Tibial nerve (tissue), 4 donors: ENCODE measurements at regions not wholly inside any gene's neighbourhood (a gene's known extent, or its start where the extent isn't known, plus 50 kb on each side); places are given as distances from the start of the nearest gene placed in this dataset.

Experiments used
- DNase-seq, 2 donors: peaks; one replicate each; pipeline ENCODE4 v3.0.0-alpha.2; 2019; ENCODE audit warnings: low spot score in 2 of 2
- H3K27ac ChIP-seq, 4 donors: fragments of 200-600 bp; sonication (generic) in 3 of 4; one replicate each; pipeline ENCODE4 v1.5.1; 2017 to 2019; ENCODE audit warnings: mild to moderate bottlenecking in 1 of 4
- H3K27me3 ChIP-seq, 2 donors: fragments of 200-600 bp; sonication (generic) in 1 of 2; one replicate each; pipeline versions ENCODE4 v1.5.1 to v1.6.0; 2017 to 2019
- H3K36me3 ChIP-seq, 3 donors: fragments of 200-600 bp; sonication (generic); one replicate each; pipeline ENCODE4 v1.5.1; 2018 to 2019
- H3K4me1 ChIP-seq, 4 donors: fragments of 200-600 bp; sonication (generic) in 3 of 4; one replicate each; pipeline ENCODE4 v1.5.1; 2017 to 2019
- H3K4me3 ChIP-seq, 4 donors: fragments of 200-600 bp; sonication (generic) in 3 of 4; one replicate each; pipeline ENCODE4 v1.5.1; 2017 to 2019; ENCODE audit warnings: mild to moderate bottlenecking in 1 of 4, moderate library complexity in 1 of 4
- H3K9me3 ChIP-seq, 4 donors: fragments of 200-600 bp; sonication (generic) in 3 of 4; one replicate each; pipeline ENCODE4 v1.5.1; 2017 to 2019
- EP300 ChIP-seq, 2 donors: sonication (generic); formaldehyde crosslinking; IDR thresholded peaks; one replicate each; pipeline ENCODE4 v1.6.1; 2017; ENCODE audit warnings: antibody characterized with exemption in 2 of 2, mild to moderate bottlenecking in 1 of 2
- POLR2A ChIP-seq, 2 donors: fragments of 450-650 bp; IDR thresholded peaks; one replicate each; pipeline ENCODE4 v1.6.1; 2017; ENCODE audit warnings: antibody characterized with exemption in 2 of 2, mild to moderate bottlenecking in 2 of 2, moderate library complexity in 2 of 2
- WGBS, 2 donors: methylation state at CpG; one replicate each; pipeline ENCODE4 v1.1.5; 2018; 5-methylcytosine and 5-hydroxymethylcytosine counted together
- TF ChIP-seq, protein P1 (sequence below), 5 experiments: fragments of 200-600 bp in 3 of 5; fragments of 450-650 bp in 2 of 5; sonication (generic) in 3 of 5; IDR thresholded peaks; one replicate each; pipeline ENCODE4 v1.5.1; 2016 to 2019; ENCODE audit warnings: antibody characterized with exemption in 5 of 5, mild to moderate bottlenecking in 3 of 5, moderate library complexity in 2 of 5

DNA sequence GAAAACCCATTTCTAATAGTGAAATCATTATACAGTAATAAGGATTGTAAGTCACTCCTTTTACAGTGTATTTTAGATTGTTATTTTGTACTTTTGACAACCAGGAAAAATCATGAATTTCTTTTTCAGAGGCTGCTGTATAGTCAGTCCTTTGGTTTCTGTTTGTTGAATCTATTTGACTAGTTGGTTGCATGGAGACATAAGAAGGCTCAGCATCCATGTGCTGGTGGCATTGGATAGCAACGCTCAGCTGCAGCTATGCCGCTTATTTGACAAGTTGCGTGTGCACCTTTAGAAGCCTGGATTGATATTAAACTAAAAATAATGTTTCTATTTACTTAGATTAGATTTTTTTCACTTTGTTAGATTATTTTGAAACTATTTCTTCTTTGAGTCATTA, 254.1 kb upstream of the SYT4 start:
- H3K9me3 ChIP-seq, result no peaks in the 10 kb centered on the region
- no peak overlapping the region for H3K27ac ChIP-seq
- peaks cover 0 to 6% (median 0%) of the 10 kb centered on the region in 4 donors for H3K4me1 ChIP-seq
- WGBS, 2 donors, result 93 to 95% methylated on average over 3 of the region's 3 CpGs
- no peaks in the 10 kb centered on the region for H3K27me3 ChIP-seq
- TF ChIP-seq EP300 (IDR thresholded peaks at IDR 0.05) (no peak), POLR2A (IDR thresholded peaks at IDR 0.05) (no peak)
- TF ChIP-seq, protein P1, sequence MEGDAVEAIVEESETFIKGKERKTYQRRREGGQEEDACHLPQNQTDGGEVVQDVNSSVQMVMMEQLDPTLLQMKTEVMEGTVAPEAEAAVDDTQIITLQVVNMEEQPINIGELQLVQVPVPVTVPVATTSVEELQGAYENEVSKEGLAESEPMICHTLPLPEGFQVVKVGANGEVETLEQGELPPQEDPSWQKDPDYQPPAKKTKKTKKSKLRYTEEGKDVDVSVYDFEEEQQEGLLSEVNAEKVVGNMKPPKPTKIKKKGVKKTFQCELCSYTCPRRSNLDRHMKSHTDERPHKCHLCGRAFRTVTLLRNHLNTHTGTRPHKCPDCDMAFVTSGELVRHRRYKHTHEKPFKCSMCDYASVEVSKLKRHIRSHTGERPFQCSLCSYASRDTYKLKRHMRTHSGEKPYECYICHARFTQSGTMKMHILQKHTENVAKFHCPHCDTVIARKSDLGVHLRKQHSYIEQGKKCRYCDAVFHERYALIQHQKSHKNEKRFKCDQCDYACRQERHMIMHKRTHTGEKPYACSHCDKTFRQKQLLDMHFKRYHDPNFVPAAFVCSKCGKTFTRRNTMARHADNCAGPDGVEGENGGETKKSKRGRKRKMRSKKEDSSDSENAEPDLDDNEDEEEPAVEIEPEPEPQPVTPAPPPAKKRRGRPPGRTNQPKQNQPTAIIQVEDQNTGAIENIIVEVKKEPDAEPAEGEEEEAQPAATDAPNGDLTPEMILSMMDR (IDR thresholded peaks at IDR 0.05), result no peak
- no peaks in the 10 kb centered on the region for H3K36me3 ChIP-seq
- DNase-seq, result no peak
- no peak overlapping the region for H3K4me3 ChIP-seq

DNA sequence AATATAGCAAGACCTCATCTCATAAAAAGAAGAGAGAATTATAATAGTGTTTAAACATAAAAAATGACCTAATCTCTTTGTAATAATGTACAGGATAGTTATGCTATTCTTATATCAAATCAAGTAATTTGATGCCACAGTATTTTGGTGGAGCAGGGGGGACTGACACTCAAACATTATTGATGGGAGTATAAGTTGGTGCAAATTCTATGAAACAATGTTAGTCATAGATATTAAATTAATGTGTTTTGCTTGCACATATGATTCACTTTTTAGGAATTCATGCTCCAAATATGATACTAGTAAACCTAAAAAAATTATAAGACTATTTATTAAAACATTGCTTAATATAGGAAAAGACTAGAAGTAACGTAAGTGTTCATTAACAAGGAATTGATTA, 256.1 kb upstream of the SYT4 start:
- TF ChIP-seq, protein P1 (IDR thresholded peaks at IDR 0.05), result no peak
- TF ChIP-seq POLR2A (IDR thresholded peaks at IDR 0.05) (no peak), EP300 (IDR thresholded peaks at IDR 0.05) (no peak)
- H3K36me3 ChIP-seq, result no peaks in the 10 kb centered on the region
- WGBS, 2 donors, result 86 to 98% methylated on average over 1 of the region's 1 CpG
- H3K4me3 ChIP-seq, result no peak overlapping the region
- DNase-seq, result no peak
- H3K4me1 ChIP-seq, result no peaks in the 10 kb centered on the region
- H3K9me3 ChIP-seq, result no peaks in the 10 kb centered on the region
- H3K27me3 ChIP-seq, result no peaks in the 10 kb centered on the region
- H3K27ac ChIP-seq, result no peak overlapping the region

DNA sequence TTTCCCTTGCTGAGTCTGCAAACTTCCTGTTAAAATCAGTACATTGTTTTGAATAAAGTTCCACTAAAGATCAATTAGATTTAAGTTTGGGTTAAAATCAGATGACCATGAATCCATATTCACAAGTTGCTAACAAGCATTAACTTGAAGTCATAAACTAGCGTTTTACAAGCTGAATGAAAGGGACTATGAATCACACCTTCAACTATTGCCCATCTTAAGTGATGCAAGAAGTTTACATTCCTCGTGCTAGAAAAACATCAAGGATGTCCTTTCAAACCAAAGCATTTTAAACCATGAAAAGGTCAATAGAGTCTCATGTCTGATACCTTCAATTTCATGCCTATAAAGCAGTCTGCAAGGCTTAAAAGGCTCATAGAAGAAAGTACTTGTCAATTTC, 257.2 kb upstream of the SYT4 start:
- no peak overlapping the region for H3K4me3 ChIP-seq
- no peak for DNase-seq
- no peaks in the 10 kb centered on the region for H3K4me1 ChIP-seq
- no peaks in the 10 kb centered on the region for H3K27me3 ChIP-seq
- 22 to 33% methylated on average over 2 of the region's 2 CpGs for WGBS, 2 donors
- TF ChIP-seq EP300 (IDR thresholded peaks at IDR 0.05), result no peak
- TF ChIP-seq, protein P1 (IDR thresholded peaks at IDR 0.05), result no peak
- no peak for TF ChIP-seq POLR2A (IDR thresholded peaks at IDR 0.05)
- H3K27ac ChIP-seq, result no peak overlapping the region
- no peaks in the 10 kb centered on the region for H3K9me3 ChIP-seq
- no peaks in the 10 kb centered on the region for H3K36me3 ChIP-seq

DNA sequence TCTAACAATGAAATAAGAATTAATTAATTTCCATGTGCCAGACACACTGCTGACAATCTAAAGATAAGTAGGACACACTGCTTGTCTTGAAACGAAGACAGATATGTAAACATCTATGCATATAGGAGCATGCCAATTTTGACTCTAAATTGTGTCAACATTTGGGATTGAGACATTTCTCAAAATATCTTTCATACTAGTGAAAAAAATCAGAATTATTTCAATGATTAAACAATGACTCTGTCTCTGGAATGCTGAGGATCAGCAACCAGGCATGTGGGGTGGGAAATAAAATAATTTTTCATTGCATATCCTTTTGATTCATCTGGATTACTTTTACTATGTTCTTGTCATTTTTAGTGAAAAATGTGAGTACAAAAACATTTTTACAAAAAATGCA, 262.6 kb upstream of the SYT4 start:
- Histone ChIP-seq H3K27ac (no peak overlapping the region), H3K9me3 (no peaks in the 10 kb centered on the region), H3K36me3 (no peaks in the 10 kb centered on the region), H3K27me3 (no peaks in the 10 kb centered on the region), H3K4me3 (no peak overlapping the region), H3K4me1 (no peaks in the 10 kb centered on the region)
- TF ChIP-seq, protein P1 (IDR thresholded peaks at IDR 0.05), result no peak
- no peak for TF ChIP-seq EP300 (IDR thresholded peaks at IDR 0.05)
- no peak for TF ChIP-seq POLR2A (IDR thresholded peaks at IDR 0.05)
- 44 to 50% methylated on average over 1 of the region's 1 CpG for WGBS, 2 donors
- DNase-seq, result no peak

DNA sequence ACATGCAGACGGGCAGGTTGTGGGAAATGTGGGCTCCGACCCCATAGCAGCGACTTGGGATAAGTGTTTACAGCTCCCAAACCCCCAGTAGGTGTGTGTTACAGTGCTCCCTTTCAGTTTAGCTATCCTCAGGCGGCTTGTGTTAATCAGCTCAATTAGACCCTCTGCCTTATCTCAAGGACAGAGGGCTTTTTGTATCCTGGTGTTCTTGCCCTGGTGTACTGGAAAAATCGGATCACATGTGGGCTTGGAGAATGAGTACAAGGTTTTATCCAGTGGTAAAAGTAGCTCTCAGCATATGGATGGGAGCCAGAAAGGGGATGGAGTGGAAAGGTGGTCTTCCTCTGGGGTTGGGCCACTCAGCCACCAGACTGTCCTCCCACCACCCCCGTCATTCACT, 264.7 kb upstream of the SYT4 start:
- H3K9me3 ChIP-seq, result no peaks in the 10 kb centered on the region
- no peak overlapping the region for H3K27ac ChIP-seq
- H3K36me3 ChIP-seq, result no peaks in the 10 kb centered on the region
- DNase-seq, result no peak
- 51 to 59% methylated on average over 6 of the region's 6 CpGs for WGBS, 2 donors
- H3K4me1 ChIP-seq, result no peaks in the 10 kb centered on the region
- TF ChIP-seq, protein P1 (IDR thresholded peaks at IDR 0.05), result no peak
- TF ChIP-seq POLR2A (IDR thresholded peaks at IDR 0.05) (no peak), EP300 (IDR thresholded peaks at IDR 0.05) (no peak)
- no peaks in the 10 kb centered on the region for H3K27me3 ChIP-seq
- H3K4me3 ChIP-seq, result no peak overlapping the region
